HTR-8/SVneo (cell line): ENCODE measurements at regions not wholly inside any gene's neighbourhood (a gene's known extent, or its start where the extent isn't known, plus 50 kb on each side); places are given as distances from the start of the nearest gene placed in this dataset.

ENCODE experiments used
- DNase-seq: peaks from one replicate; pipeline ENCODE4 v3.0.0; 2011; ENCODE audit warnings: low spot score, mixed read lengths; ENCODE audit not compliant: insufficient read length
- FAIRE-seq: peaks from 2 replicates; lab custom pipeline; 2011; peaks lifted over from hg19 to GRCh38; lab: Jason Lieb, UNC

- FAIRE-seq (no peak), DNase-seq (peak; percentile 28)
These were observed 87.9 kb upstream of the GRIA1 start for GRCh38 chr5:153402550-153402949.

DNA sequence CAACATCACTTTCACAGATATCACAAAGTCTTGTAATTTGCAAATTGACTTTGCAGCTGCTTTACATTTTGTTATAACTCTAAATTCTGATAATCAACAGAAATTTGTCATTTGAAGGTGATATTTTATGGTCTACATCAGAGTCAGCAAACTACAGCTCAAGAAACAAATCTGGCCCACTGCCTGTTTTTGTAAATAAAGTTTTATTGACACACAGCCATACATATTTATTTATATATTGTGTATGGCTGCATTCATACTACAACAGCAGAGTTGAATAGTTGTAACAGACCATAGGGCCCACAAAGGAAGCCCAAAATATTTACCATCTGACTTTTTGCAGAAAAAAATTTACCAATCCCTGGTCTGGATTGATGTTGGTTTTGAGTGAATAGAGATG, 87.0 kb upstream of the GRIA1 start:
- FAIRE-seq: no peak

GRCh38 chr5:153404747-153405146, 85.7 kb upstream of the GRIA1 start:
- DNase-seq (no peak), FAIRE-seq (no peak)

More for the DNA sequence above, 87.0 kb upstream of the GRIA1 start:
- no peak for DNase-seq

- FAIRE-seq (no peak), DNase-seq (no peak)
These were observed 68.8 kb upstream of the GRIA1 start for GRCh38 chr5:153421676-153422075.

- FAIRE-seq (no peak), DNase-seq (no peak)
These were observed 64.6 kb upstream of the GRIA1 start for GRCh38 chr5:153425914-153426313.

DNA sequence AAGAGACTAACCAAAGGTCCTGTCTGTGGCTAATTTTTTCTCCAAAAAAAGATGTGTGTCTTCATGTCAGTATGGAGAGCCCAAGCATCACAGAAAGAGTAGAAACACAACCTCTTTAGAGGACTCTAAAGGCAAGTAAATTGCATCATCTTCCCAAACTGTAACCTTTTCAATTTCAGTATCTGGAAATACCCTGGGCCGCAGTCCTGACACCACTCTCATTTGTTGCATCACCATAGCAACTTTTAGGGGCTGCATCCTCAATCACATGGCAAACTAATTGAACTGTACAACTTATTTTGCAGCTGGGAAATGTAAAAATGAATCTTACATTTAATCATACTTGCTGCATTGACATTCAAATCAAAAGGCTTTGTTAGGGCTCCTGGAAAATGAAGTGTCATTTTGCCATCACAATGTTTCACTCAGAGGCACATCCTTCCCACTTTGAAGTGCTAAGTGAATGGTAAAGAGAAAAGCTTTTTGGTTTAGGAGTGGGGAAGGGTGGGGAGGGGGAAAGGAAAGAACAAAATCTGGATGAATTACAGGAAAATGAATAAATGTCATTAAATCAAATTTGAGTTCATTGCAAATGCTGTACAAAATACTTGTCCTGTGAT, 60.6 kb upstream of the GRIA1 start:
- DNase-seq (no peak), FAIRE-seq (no peak)

- FAIRE-seq: peak; percentile 28
- DNase-seq: no peak
These were observed 57.9 kb upstream of the GRIA1 start for GRCh38 chr5:153432583-153432982.

- FAIRE-seq: no peak
- DNase-seq: no peak
These were observed 53.2 kb upstream of the GRIA1 start for GRCh38 chr5:153437251-153437650.

DNA sequence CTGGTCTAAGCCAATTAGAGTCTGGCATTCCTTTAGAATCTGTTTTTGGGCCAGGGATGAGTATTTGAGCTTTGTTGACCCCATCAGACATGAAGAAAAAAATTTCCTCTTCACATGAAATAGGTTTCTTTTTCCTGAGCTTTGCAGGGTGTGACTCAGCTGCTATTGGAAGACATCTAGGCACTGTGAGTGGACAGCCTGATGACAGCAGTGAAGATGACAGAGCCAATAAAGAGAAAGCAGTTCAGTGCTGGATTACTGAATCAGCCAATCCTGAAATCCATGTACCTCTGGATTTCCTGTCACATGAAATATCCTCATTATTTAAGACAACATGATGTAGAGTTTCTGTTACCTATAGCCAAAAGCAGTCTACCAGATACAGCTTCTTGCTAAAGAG, 51.3 kb upstream of the GRIA1 start:
- FAIRE-seq (no peak), DNase-seq (no peak)
